ENCODE measurements at regions not wholly inside any gene's neighbourhood (a gene's known extent, or its start where the extent isn't known, plus 50 kb on each side); places are given as distances from the start of the nearest gene placed in this dataset.
A peak's percentile ranks its signal among the peaks of the same experiment; 100 is the strongest.

DNA sequence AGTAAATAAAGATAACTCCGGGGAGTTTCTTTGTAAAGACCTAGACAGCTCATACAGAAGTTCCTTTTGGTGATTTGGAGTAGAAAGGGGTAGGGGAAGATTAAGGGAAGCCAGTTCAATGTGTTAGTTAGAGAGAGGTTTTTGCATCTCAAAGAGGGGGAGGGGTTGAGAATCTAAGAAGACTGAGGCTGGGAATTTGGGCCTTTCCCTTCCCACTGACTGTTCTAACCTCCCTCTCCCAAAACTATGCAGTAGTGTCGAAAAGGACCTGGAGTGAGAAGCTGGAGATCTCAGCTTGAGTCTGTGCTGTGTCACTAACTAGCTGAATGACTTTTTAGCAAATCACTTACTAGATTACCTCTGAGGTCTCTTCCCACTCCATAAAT lies 55.7 kb upstream of the CCDC160 start:
- Histone ChIP-seq H3K4me3 (IDR thresholded peaks at IDR 0.05; ENCODE audit: insufficient read depth, low read depth, low read length) (no peak overlapping the region), H3K4me2 (no peak overlapping the region), H3K79me2 (ENCODE audit: insufficient read depth, low read depth) (no peaks in the 10 kb centered on the region), H3K27me3 (ENCODE audit: insufficient read depth, low read depth) (no peaks in the 10 kb centered on the region), H3K27ac (no peak overlapping the region), H4K20me1 (ENCODE audit: insufficient read depth) (no peaks in the 10 kb centered on the region), H3K4me1 (ENCODE audit: low read depth, poor library complexity, severe bottlenecking) (peaks cover 3% of the 10 kb centered on the region), H3K36me3 (ENCODE audit: insufficient read depth) (no peaks in the 10 kb centered on the region), H2AFZ (ENCODE audit: low read depth) (no peak overlapping the region), H3K9ac (no peak overlapping the region)
- TF ChIP-seq, protein P1, sequence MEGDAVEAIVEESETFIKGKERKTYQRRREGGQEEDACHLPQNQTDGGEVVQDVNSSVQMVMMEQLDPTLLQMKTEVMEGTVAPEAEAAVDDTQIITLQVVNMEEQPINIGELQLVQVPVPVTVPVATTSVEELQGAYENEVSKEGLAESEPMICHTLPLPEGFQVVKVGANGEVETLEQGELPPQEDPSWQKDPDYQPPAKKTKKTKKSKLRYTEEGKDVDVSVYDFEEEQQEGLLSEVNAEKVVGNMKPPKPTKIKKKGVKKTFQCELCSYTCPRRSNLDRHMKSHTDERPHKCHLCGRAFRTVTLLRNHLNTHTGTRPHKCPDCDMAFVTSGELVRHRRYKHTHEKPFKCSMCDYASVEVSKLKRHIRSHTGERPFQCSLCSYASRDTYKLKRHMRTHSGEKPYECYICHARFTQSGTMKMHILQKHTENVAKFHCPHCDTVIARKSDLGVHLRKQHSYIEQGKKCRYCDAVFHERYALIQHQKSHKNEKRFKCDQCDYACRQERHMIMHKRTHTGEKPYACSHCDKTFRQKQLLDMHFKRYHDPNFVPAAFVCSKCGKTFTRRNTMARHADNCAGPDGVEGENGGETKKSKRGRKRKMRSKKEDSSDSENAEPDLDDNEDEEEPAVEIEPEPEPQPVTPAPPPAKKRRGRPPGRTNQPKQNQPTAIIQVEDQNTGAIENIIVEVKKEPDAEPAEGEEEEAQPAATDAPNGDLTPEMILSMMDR (conservative IDR thresholded peaks at IDR 0.05; ENCODE audit: low read depth, low read length), result no peak

DNA sequence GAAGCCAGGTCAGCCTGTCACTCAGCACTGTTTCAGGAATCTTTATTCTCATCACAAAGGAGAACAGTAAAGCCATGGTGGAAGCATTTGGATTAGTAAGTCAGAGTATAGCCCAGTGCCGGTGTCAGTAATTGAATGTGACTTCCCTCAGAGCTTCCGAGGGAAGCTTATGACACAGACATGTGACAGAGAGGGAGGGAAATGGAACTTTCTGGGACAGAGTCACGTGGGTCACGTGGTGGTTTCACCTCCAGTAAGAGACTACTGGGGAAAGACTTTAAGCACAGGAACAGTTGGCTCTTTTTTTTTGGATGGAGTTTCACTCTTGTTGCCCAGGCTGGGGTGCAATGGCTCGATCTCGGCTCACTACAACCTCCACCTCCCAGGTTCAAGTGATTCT lies 53.3 kb upstream of the CCDC160 start:
- H3K4me3 ChIP-seq (IDR thresholded peaks at IDR 0.05; ENCODE audit: insufficient read depth, low read depth, low read length), result no peak overlapping the region
- no peaks in the 10 kb centered on the region for H3K36me3 ChIP-seq (ENCODE audit: insufficient read depth)
- peaks cover 12% of the 10 kb centered on the region for H3K4me1 ChIP-seq (ENCODE audit: low read depth, poor library complexity, severe bottlenecking)
- TF ChIP-seq, protein P1 (conservative IDR thresholded peaks at IDR 0.05; ENCODE audit: low read depth, low read length), result no peak
- no peaks in the 10 kb centered on the region for H3K27me3 ChIP-seq (ENCODE audit: insufficient read depth, low read depth)
- H3K79me2 ChIP-seq (ENCODE audit: insufficient read depth, low read depth), result no peaks in the 10 kb centered on the region
- no peak overlapping the region for H3K9ac ChIP-seq
- H4K20me1 ChIP-seq (ENCODE audit: insufficient read depth), result no peaks in the 10 kb centered on the region
- no peak overlapping the region for H3K27ac ChIP-seq
- no peak overlapping the region for H3K4me2 ChIP-seq
- H2AFZ ChIP-seq (ENCODE audit: low read depth), result no peak overlapping the region

DNA sequence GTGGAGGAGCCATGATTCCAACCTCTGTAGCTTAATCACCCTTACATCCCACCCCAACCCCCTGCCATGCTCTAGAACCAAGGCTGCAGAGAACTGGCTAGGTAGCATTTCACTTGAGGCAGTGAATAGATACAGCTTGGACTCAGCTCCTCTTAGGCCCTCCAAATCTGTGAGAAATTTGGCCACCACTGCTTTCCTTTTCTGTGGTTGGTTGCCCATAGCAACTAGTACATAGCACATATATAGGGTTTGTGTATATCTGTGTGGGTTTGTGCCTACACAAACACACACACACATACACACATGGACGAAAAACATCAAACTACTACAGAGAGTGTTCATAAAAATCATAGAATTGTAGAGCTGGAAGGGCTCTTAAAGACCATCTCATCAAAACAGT lies 52.0 kb upstream of the CCDC160 start:
- H3K4me3 ChIP-seq (IDR thresholded peaks at IDR 0.05; ENCODE audit: insufficient read depth, low read depth, low read length), result no peak overlapping the region
- H3K36me3 ChIP-seq (ENCODE audit: insufficient read depth), result no peaks in the 10 kb centered on the region
- H3K27me3 ChIP-seq (ENCODE audit: insufficient read depth, low read depth), result no peaks in the 10 kb centered on the region
- no peaks in the 10 kb centered on the region for H4K20me1 ChIP-seq (ENCODE audit: insufficient read depth)
- H2AFZ ChIP-seq (ENCODE audit: low read depth), result no peak overlapping the region
- H3K4me2 ChIP-seq, result no peak overlapping the region
- H3K4me1 ChIP-seq (ENCODE audit: low read depth, poor library complexity, severe bottlenecking), result peaks cover 12% of the 10 kb centered on the region
- TF ChIP-seq, protein P1 (conservative IDR thresholded peaks at IDR 0.05; ENCODE audit: low read depth, low read length), result no peak
- H3K9ac ChIP-seq, result no peak overlapping the region
- H3K27ac ChIP-seq, result no peak overlapping the region
- no peaks in the 10 kb centered on the region for H3K79me2 ChIP-seq (ENCODE audit: insufficient read depth, low read depth)

DNA sequence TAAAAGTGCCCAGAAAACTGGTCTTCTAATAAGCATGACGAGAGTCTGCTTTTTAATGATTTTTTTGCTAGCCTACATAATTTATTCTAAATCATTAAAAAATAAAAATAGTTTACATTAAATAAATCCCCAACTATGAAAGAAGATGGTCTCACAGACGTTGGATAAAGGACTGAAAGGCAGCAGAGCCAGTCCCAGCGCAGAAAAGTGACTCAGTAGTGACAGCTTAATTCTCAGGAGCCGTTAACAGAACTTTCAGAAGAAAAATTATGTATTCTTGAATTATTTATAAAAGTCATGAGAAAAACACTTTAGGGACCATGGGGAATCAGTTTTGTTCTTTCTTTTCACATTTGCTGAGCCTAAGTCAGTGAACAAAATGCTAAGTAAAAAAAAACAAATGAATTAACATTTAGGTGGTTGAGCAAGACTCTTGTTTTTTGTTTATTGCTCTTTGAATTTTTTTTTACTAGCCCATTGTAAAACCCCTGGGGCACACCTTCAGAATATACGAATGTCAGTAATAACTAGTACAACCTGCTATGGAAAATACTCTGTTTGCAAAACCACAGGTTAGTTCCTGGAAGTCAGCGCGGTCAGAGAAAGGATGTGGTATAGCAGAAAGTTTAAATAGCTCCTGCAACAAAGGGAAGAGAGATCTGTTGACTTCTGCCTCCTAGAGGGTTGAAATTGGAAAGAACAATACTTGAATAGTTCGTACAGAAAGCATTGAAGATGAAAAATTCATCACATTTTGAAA lies 50.4 kb upstream of the CCDC160 start:
- H3K9ac ChIP-seq, result no peak overlapping the region
- H3K4me3 ChIP-seq (IDR thresholded peaks at IDR 0.05; ENCODE audit: insufficient read depth, low read depth, low read length), result no peak overlapping the region
- no peaks in the 10 kb centered on the region for H3K27me3 ChIP-seq (ENCODE audit: insufficient read depth, low read depth)
- no peak overlapping the region for H2AFZ ChIP-seq (ENCODE audit: low read depth)
- H3K4me2 ChIP-seq, result peak overlapping the region; percentile 17; the same call in 1 of the 2 replicates
- no peak overlapping the region for H3K27ac ChIP-seq
- TF ChIP-seq, protein P1 (conservative IDR thresholded peaks at IDR 0.05; ENCODE audit: low read depth, low read length), result no peak
- H4K20me1 ChIP-seq (ENCODE audit: insufficient read depth), result no peaks in the 10 kb centered on the region
- no peaks in the 10 kb centered on the region for H3K36me3 ChIP-seq (ENCODE audit: insufficient read depth)
- no peaks in the 10 kb centered on the region for H3K79me2 ChIP-seq (ENCODE audit: insufficient read depth, low read depth)
- peaks cover 12% of the 10 kb centered on the region for H3K4me1 ChIP-seq (ENCODE audit: low read depth, poor library complexity, severe bottlenecking)

Measured in KMS-11 (cell line).